Gastroesophageal sphincter (tissue), 4 donors: ENCODE measurements at regions not wholly inside any gene's neighbourhood (a gene's known extent, or its start where the extent isn't known, plus 50 kb on each side); places are given as distances from the start of the nearest gene placed in this dataset.

Source experiments
- ATAC-seq: fragments of 150-250 bp; one replicate; pipeline ENCODE4 v1.9.1; 2016; ENCODE audit warnings: mild to moderate bottlenecking, moderate library complexity
- H3K27ac ChIP-seq, 4 donors: fragments of 200-600 bp; sonication (generic) in 3 of 4; 1 replicate in 3 of 4; 2 replicates in 1 of 4; pipeline ENCODE4 v1.5.1; 2016 to 2019
- H3K27me3 ChIP-seq: fragments of 200-600 bp; sonication (generic); one replicate; pipeline ENCODE4 v1.5.1; 2019
- H3K36me3 ChIP-seq, 2 donors: fragments of 200-600 bp; sonication (generic); one replicate each; pipeline ENCODE4 v1.5.1; 2019; ENCODE audit warnings: control low read depth in 1 of 2
- H3K4me1 ChIP-seq, 3 donors: fragments of 200-600 bp; sonication (generic); 1 replicate in 2 of 3; 2 replicates in 1 of 3; pipeline ENCODE4 v1.5.1; 2016 to 2019; ENCODE audit warnings: control low read depth in 2 of 3
- H3K4me3 ChIP-seq, 2 donors: fragments of 200-600 bp; sonication (generic); one replicate each; pipeline ENCODE4 v1.5.1; 2019; ENCODE audit warnings: mild to moderate bottlenecking in 1 of 2, moderate library complexity in 1 of 2
- H3K9me3 ChIP-seq, 3 donors: fragments of 200-600 bp; sonication (generic); one replicate each; pipeline ENCODE4 v1.5.1; 2017 to 2019; ENCODE audit warnings: control low read depth in 2 of 3
- CTCF ChIP-seq, 4 experiments: fragments of 200-600 bp in 2 of 4; fragments of 450-650 bp in 2 of 4; sonication (generic) in 1 of 4; IDR thresholded peaks; one replicate each; pipeline ENCODE4 v1.5.1; 2017 to 2019; ENCODE audit warnings: antibody characterized with exemption in 4 of 4, mild to moderate bottlenecking in 2 of 4, moderate library complexity in 2 of 4
- EP300 ChIP-seq: sonication (generic); formaldehyde crosslinking; IDR thresholded peaks from one replicate; pipeline ENCODE4 v1.6.1; 2017; ENCODE audit warnings: antibody characterized with exemption, mild to moderate bottlenecking
- POLR2A ChIP-seq, 2 donors: fragments of 450-650 bp; IDR thresholded peaks; one replicate each; pipeline ENCODE4 v1.6.1; 2017; ENCODE audit warnings: antibody characterized with exemption in 2 of 2, mild to moderate bottlenecking in 2 of 2, moderate library complexity in 1 of 2
- POLR2AphosphoS5 ChIP-seq: sonication (generic); formaldehyde crosslinking; IDR thresholded peaks from one replicate; pipeline ENCODE4 v1.6.1; 2017; ENCODE audit warnings: antibody characterized with exemption
- WGBS, 2 donors: methylation state at CpG; one replicate each; pipeline ENCODE4 v1.1.5; 2018; ENCODE audit warnings: low coverage in 1 of 2; 5-methylcytosine and 5-hydroxymethylcytosine counted together

- WGBS, 2 donors: 47 to 88% methylated on average over 3 to 11 of the region's 17 CpGs
Measured at GRCh38 chr2:3041246-3041645, 336.4 kb downstream of the EIPR1 start.

GRCh38 chr2:3040496-3041140 is 337.0 kb downstream of the EIPR1 start:
- Histone ChIP-seq H3K4me1 (no peaks in the 10 kb centered on the region), H3K27me3 (peaks cover 20% of the 10 kb centered on the region), H3K27ac (no peak overlapping the region), H3K36me3 (no peaks in the 10 kb centered on the region), H3K9me3 (no peaks in the 10 kb centered on the region), H3K4me3 (no peak overlapping the region)
- ATAC-seq: no peak
- TF ChIP-seq CTCF (IDR thresholded peaks at IDR 0.05): no peak
- TF ChIP-seq POLR2AphosphoS5: no peak
- TF ChIP-seq EP300: no peak
- TF ChIP-seq POLR2A (IDR thresholded peaks at IDR 0.05): no peak
- WGBS, 2 donors: 13 to 14% methylated on average over 6 to 15 of the region's 17 CpGs

More at GRCh38 chr2:3041246-3041645, 336.4 kb downstream of the EIPR1 start:
- Histone ChIP-seq H3K9me3 (no peaks in the 10 kb centered on the region), H3K27ac (no peak overlapping the region), H3K36me3 (no peaks in the 10 kb centered on the region), H3K4me1 (no peaks in the 10 kb centered on the region), H3K4me3 (no peak overlapping the region), H3K27me3 (peaks cover 17% of the 10 kb centered on the region)
- ATAC-seq: no peak
- no peak for TF ChIP-seq EP300
- no peak for TF ChIP-seq CTCF (IDR thresholded peaks at IDR 0.05)
- TF ChIP-seq POLR2AphosphoS5: no peak
- TF ChIP-seq POLR2A (IDR thresholded peaks at IDR 0.05): no peak

- WGBS, 2 donors: 92% methylated on average over 2 of the region's 2 CpGs; no CpG with 5 or more reads in 1 of the 2 donors
- H3K4me3 ChIP-seq: no peak overlapping the region
- ATAC-seq: no peak
- no peaks in the 10 kb centered on the region for H3K4me1 ChIP-seq
- H3K27me3 ChIP-seq: peaks cover 22% of the 10 kb centered on the region
- no peak overlapping the region for H3K27ac ChIP-seq
- no peaks in the 10 kb centered on the region for H3K9me3 ChIP-seq
- no peaks in the 10 kb centered on the region for H3K36me3 ChIP-seq
- TF ChIP-seq EP300 (no peak), POLR2AphosphoS5 (no peak), POLR2A (IDR thresholded peaks at IDR 0.05) (no peak), CTCF (IDR thresholded peaks at IDR 0.05) (no peak)
Measured at GRCh38 chr2:3040066-3040428, 337.6 kb downstream of the EIPR1 start.

GRCh38 chr2:3039188-3040065 is 338.2 kb downstream of the EIPR1 start:
- Histone ChIP-seq H3K4me1 (no peaks in the 10 kb centered on the region), H3K27ac (no peak overlapping the region), H3K27me3 (peaks cover 22% of the 10 kb centered on the region), H3K9me3 (no peaks in the 10 kb centered on the region), H3K4me3 (no peak overlapping the region), H3K36me3 (no peaks in the 10 kb centered on the region)
- TF ChIP-seq EP300 (no peak), CTCF (IDR thresholded peaks at IDR 0.05) (no peak), POLR2AphosphoS5 (no peak), POLR2A (IDR thresholded peaks at IDR 0.05) (no peak)
- 57 to 80% methylated on average over 3 to 12 of the region's 16 CpGs for WGBS, 2 donors
- no peak for ATAC-seq
